HEK293 (cell line): ENCODE measurements at regions not wholly inside any gene's neighbourhood (a gene's known extent, or its start where the extent isn't known, plus 50 kb on each side); places are given as distances from the start of the nearest gene placed in this dataset.
"Not testable (repeated sequence)": the region's sequence is repeated elsewhere in the genome, so short reads cannot be mapped to it uniquely, and the experiment has no call there.

Source experiments
- CTCF ChIA-PET: fragments of 350-600 bp; formaldehyde crosslinking; extraction: SDS; loops from one replicate; lab custom pipeline; 2021; ENCODE audit warnings: antibody characterized with exemption; lab: Yijun Ruan, JAX
- POLR2A ChIA-PET: fragments of 300-600 bp; formaldehyde crosslinking; extraction: SDS; loops from one replicate; lab custom pipeline; 2020; ENCODE audit warnings: antibody characterized with exemption, inconsistent platforms; lab: Yijun Ruan, JAX
- H3K27ac ChIP-seq: fragments of 200-500 bp; sonication (Bioruptor generic); 2 replicates; pipeline ENCODE4 v1.5.1; 2014; ENCODE audit warnings: low read depth, low read length, control low read depth, inconsistent platforms; ENCODE audit errors: extremely low read depth
- H3K36me3 ChIP-seq, 2 experiments: fragments of 200-500 bp in 1 of 2; sonication (Bioruptor generic) in 1 of 2; 1 replicate in 1 of 2; 2 replicates in 1 of 2; pipeline ENCODE4 v1.5.1; 2014 to 2017; ENCODE audit warnings: inconsistent platforms in 2 of 2, low read length in 2 of 2; ENCODE audit not compliant: control insufficient read depth in 2 of 2, insufficient read depth in 1 of 2
- H3K4me1 ChIP-seq: fragments of 200-500 bp; sonication (Bioruptor generic); 2 replicates; pipeline ENCODE4 v1.5.1; 2014; ENCODE audit warnings: mild to moderate bottlenecking, low read length, inconsistent platforms; ENCODE audit not compliant: control insufficient read depth, insufficient read depth
- H3K4me3 ChIP-seq: 2 replicates; pipeline ENCODE4 v1.5.1; 2011; ENCODE audit warnings: low read depth, mild to moderate bottlenecking, control low read depth, low read length, moderate library complexity
- H3K9me3 ChIP-seq: fragments of 200-500 bp; sonication (Bioruptor generic); 2 replicates; pipeline ENCODE4 v1.5.1; 2014; ENCODE audit warnings: low read depth, low read length, inconsistent platforms; ENCODE audit not compliant: control insufficient read depth, insufficient read depth
- GLIS1 ChIP-seq: fragments of 450-650 bp; formaldehyde crosslinking; IDR thresholded peaks from 2 replicates; pipeline ENCODE4 v1.5.1; 2016; ENCODE audit warnings: missing biosample characterization, missing genetic modification characterization
- GLIS2 ChIP-seq: fragments of 450-650 bp; formaldehyde crosslinking; IDR thresholded peaks from 2 replicates; pipeline ENCODE4 v1.5.1; 2016; ENCODE audit warnings: missing biosample characterization, missing genetic modification characterization
- SP3 ChIP-seq: fragments of 450-650 bp; formaldehyde crosslinking; IDR thresholded peaks from 2 replicates; pipeline ENCODE4 v1.5.1; 2016; ENCODE audit warnings: missing biosample characterization, missing genetic modification characterization
- WT1 ChIP-seq: fragments of 450-650 bp; formaldehyde crosslinking; IDR thresholded peaks from 2 replicates; pipeline ENCODE4 v1.5.1; 2016; ENCODE audit warnings: missing biosample characterization, missing genetic modification characterization
- YY1 ChIP-seq: fragments of 450-650 bp; formaldehyde crosslinking; IDR thresholded peaks from 2 replicates; pipeline ENCODE4 v1.5.1; 2018; ENCODE audit warnings: missing biosample characterization, missing genetic modification characterization
- YY2 ChIP-seq: fragments of 450-650 bp; formaldehyde crosslinking; IDR thresholded peaks from 2 replicates; pipeline ENCODE4 v1.5.1; 2016; ENCODE audit warnings: missing biosample characterization, missing genetic modification characterization
- ZBTB20 ChIP-seq: fragments of 450-650 bp; formaldehyde crosslinking; IDR thresholded peaks from 2 replicates; pipeline ENCODE4 v1.5.1; 2016; ENCODE audit warnings: missing biosample characterization, missing genetic modification characterization
- ZBTB7A ChIP-seq: fragments of 450-650 bp; formaldehyde crosslinking; IDR thresholded peaks from 2 replicates; pipeline ENCODE4 v1.5.1; 2016; ENCODE audit warnings: low read depth, missing biosample characterization, missing genetic modification characterization
- ZNF114 ChIP-seq: fragments of 450-650 bp; formaldehyde crosslinking; IDR thresholded peaks from 2 replicates; pipeline ENCODE4 v1.5.0; 2017; ENCODE audit warnings: missing biosample characterization, missing genetic modification characterization
- ZNF133 ChIP-seq: fragments of 450-650 bp; formaldehyde crosslinking; IDR thresholded peaks from 2 replicates; pipeline ENCODE4 v1.5.1; 2016; ENCODE audit warnings: missing biosample characterization, missing genetic modification characterization
- ZNF146 ChIP-seq: fragments of 450-650 bp; formaldehyde crosslinking; IDR thresholded peaks from 2 replicates; pipeline ENCODE4 v1.5.1; 2016; ENCODE audit warnings: missing biosample characterization, missing genetic modification characterization
- ZNF19 ChIP-seq: fragments of 450-650 bp; formaldehyde crosslinking; IDR thresholded peaks from 2 replicates; pipeline ENCODE4; 2016; ENCODE audit warnings: missing biosample characterization, missing genetic modification characterization, low read depth
- ZNF223 ChIP-seq: fragments of 450-650 bp; formaldehyde crosslinking; IDR thresholded peaks from 2 replicates; pipeline ENCODE4 v1.5.1; 2016; ENCODE audit warnings: missing biosample characterization, missing genetic modification characterization
- ZNF23 ChIP-seq: fragments of 450-650 bp; formaldehyde crosslinking; IDR thresholded peaks from 2 replicates; pipeline ENCODE4 v1.5.1; 2016; ENCODE audit warnings: missing biosample characterization, missing genetic modification characterization, borderline replicate concordance
- ZNF311 ChIP-seq: fragments of 450-650 bp; formaldehyde crosslinking; IDR thresholded peaks from 2 replicates; pipeline ENCODE4 v1.5.1; 2017; ENCODE audit warnings: missing biosample characterization, missing genetic modification characterization, borderline replicate concordance
- ZNF324 ChIP-seq: fragments of 450-650 bp; formaldehyde crosslinking; IDR thresholded peaks from 2 replicates; pipeline ENCODE4 v1.5.1; 2016; ENCODE audit warnings: missing biosample characterization, missing genetic modification characterization
- ZNF394 ChIP-seq: fragments of 450-650 bp; formaldehyde crosslinking; IDR thresholded peaks from 2 replicates; pipeline ENCODE4 v1.5.1; 2016; ENCODE audit warnings: missing biosample characterization, missing genetic modification characterization, mild to moderate bottlenecking, moderate library complexity, borderline replicate concordance
- ZNF416 ChIP-seq: fragments of 450-650 bp; formaldehyde crosslinking; IDR thresholded peaks from 2 replicates; pipeline ENCODE4 v1.5.1; 2016; ENCODE audit warnings: missing biosample characterization, missing genetic modification characterization
- ZNF473 ChIP-seq: fragments of 450-650 bp; formaldehyde crosslinking; IDR thresholded peaks from 2 replicates; pipeline ENCODE4 v1.5.1; 2017; ENCODE audit warnings: missing biosample characterization, missing genetic modification characterization
- ZNF555 ChIP-seq: fragments of 450-650 bp; formaldehyde crosslinking; conservative IDR thresholded peaks from 2 replicates; pipeline ENCODE4 v1.5.1; 2017; ENCODE audit warnings: missing biosample characterization, mild to moderate bottlenecking, missing genetic modification characterization, inconsistent platforms
- ZNF558 ChIP-seq: fragments of 450-650 bp; formaldehyde crosslinking; IDR thresholded peaks from 2 replicates; pipeline ENCODE4 v1.5.1; 2016; ENCODE audit warnings: missing biosample characterization, missing genetic modification characterization
- ZNF560 ChIP-seq: fragments of 450-650 bp; formaldehyde crosslinking; IDR thresholded peaks from 2 replicates; pipeline ENCODE4 v1.5.1; 2017; ENCODE audit warnings: missing biosample characterization, missing genetic modification characterization, borderline replicate concordance
- ZNF600 ChIP-seq: fragments of 450-650 bp; formaldehyde crosslinking; IDR thresholded peaks from 2 replicates; pipeline ENCODE4 v1.5.1; 2016; ENCODE audit warnings: missing biosample characterization, missing genetic modification characterization
- ZNF660 ChIP-seq: fragments of 450-650 bp; IDR thresholded peaks from 2 replicates; pipeline ENCODE4 v1.5.1; 2018; ENCODE audit warnings: missing biosample characterization, mild to moderate bottlenecking, missing genetic modification characterization
- ZNF701 ChIP-seq: fragments of 450-650 bp; formaldehyde crosslinking; IDR thresholded peaks from 2 replicates; pipeline ENCODE4 v1.5.1; 2016; ENCODE audit warnings: missing biosample characterization, missing genetic modification characterization
- ZNF777 ChIP-seq: fragments of 450-650 bp; formaldehyde crosslinking; IDR thresholded peaks from 2 replicates; pipeline ENCODE4 v1.5.1; 2017; ENCODE audit warnings: missing biosample characterization, missing genetic modification characterization, borderline replicate concordance
- ZNF830 ChIP-seq: fragments of 450-650 bp; IDR thresholded peaks from 2 replicates; pipeline ENCODE4 v1.5.0; 2018; ENCODE audit warnings: missing biosample characterization, missing genetic modification characterization, low read depth, mild to moderate bottlenecking, moderate library complexity
- ZNF843 ChIP-seq: fragments of 450-650 bp; formaldehyde crosslinking; IDR thresholded peaks from 2 replicates; pipeline ENCODE4 v1.5.1; 2016; ENCODE audit warnings: missing biosample characterization, missing genetic modification characterization
- TF ChIP-seq, protein P1 (sequence below): fragments of 450-650 bp; formaldehyde crosslinking; optimal IDR thresholded peaks from 2 replicates; pipeline ENCODE3; 2016; ENCODE audit warnings: missing biosample characterization, mild to moderate bottlenecking, missing genetic modification characterization
- TF ChIP-seq, protein P2 (sequence below): fragments of 450-650 bp; formaldehyde crosslinking; IDR thresholded peaks from 2 replicates; pipeline ENCODE4 v1.5.1; 2017; ENCODE audit warnings: missing biosample characterization, missing genetic modification characterization
- TF ChIP-seq, protein P3 (sequence below): fragments of 450-650 bp; formaldehyde crosslinking; IDR thresholded peaks from 2 replicates; pipeline ENCODE4 v1.5.1; 2016; ENCODE audit warnings: missing biosample characterization, missing genetic modification characterization

DNA sequence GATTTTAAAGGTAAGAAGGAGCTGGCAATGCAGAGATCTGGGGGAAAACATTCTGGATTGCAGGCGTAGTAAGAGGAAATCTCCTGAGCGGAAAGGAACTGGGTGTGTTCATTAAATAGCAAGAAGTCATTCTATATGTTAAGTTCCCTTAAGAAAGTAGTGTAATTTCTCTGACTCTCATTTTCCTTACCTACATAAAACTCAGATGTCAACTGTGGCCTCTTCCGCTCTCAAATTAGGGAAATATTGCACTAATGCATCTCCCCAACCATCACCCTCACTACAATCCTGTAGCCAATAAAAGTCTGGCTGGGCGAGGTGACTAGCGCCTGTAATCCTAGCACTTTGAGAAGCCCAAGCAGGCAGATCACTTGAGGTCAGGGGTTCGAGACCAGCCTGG is 89.0 kb upstream of the CDC42EP3 start:
- Histone ChIP-seq H3K4me1 (no peaks in the 10 kb centered on the region), H3K9me3 (no peaks in the 10 kb centered on the region), H3K36me3 (no peaks in the 10 kb centered on the region), H3K4me3 (no peak overlapping the region), H3K27ac (no peak overlapping the region)
- CTCF ChIA-PET = interaction anchor here (0.6 to 1.1 kb wide), 2 partner anchors 72 to 299 kb away, joined by 3 read pairs; no protein-coding TSS in a partner anchor
- TF ChIP-seq, protein P1, sequence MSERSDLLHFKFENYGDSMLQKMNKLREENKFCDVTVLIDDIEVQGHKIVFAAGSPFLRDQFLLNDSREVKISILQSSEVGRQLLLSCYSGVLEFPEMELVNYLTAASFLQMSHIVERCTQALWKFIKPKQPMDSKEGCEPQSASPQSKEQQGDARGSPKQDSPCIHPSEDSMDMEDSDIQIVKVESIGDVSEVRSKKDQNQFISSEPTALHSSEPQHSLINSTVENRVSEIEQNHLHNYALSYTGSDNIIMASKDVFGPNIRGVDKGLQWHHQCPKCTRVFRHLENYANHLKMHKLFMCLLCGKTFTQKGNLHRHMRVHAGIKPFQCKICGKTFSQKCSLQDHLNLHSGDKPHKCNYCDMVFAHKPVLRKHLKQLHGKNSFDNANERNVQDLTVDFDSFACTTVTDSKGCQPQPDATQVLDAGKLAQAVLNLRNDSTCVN (tag by site-specific recombination) = no peak
- TF ChIP-seq ZNF843 (no peak), ZNF19 (tag by site-specific recombination) (no peak), ZBTB20 (no peak), SP3 (no peak), ZNF701 (no peak), GLIS1 (tag by site-specific recombination) (no peak), ZNF324 (no peak), ZNF473 (tag by site-specific recombination) (no peak), YY2 (tag by site-specific recombination) (no peak), ZNF777 (no peak), ZNF830 (tag by site-specific recombination) (no peak), ZNF560 (tag by site-specific recombination) (no peak), ZNF660 (tag by site-specific recombination) (no peak), GLIS2 (tag by site-specific recombination) (no peak), ZNF23 (no peak), ZNF133 (tag by site-specific recombination) (no peak), WT1 (no peak)
- POLR2A ChIA-PET = interaction anchor here (1.5 kb wide), 1 partner anchor 90 kb away, joined by 3 read pairs; no protein-coding TSS in a partner anchor

DNA sequence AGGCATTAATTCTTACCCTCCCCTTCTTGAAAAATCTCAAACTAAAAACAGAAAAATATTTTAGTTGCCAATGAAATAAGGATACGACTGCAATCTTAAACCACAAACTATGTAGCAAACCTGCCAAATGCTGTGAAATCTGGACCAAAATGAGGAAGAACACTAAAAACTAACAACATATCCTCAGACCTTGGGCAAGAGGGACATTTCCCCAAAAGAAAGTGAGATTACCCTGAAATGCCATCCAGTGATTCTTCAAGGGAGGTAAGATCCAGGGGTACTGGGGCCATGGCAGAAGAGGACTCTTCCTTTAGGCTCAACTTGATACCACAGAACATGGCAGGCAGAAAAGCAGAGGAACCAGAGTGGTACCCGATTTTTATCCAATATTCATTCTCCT is 90.8 kb upstream of the CDC42EP3 start:
- H3K27ac ChIP-seq = not testable (repeated sequence)

DNA sequence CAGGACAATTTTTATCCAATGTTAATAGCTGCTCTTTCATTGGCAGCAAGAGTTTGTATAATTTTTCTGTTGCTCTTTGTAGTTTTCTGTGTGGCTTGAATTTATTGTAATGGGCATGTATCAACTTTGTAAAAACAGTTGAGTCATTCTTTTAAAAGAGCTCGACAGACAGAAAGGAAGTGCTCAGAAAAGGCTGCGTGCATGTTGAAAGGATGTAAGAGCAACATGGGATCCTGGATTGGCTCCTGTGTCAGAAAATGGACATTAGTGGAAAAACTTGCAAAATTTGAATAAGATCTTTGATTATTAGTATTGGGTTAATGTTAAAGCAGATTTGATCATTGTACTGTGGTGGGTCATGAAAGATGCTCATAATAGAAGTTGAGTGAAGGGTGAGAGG is 93.3 kb upstream of the CDC42EP3 start:
- H3K4me1 ChIP-seq = no peaks in the 10 kb centered on the region
- ChIA-PET CTCF (interaction anchor here (0.5 to 1.0 kb wide), 3 partner anchors 15 to 113 kb away, joined by 4 to 6 read pairs (median 4); no protein-coding TSS in a partner anchor), POLR2A (interaction anchor here (0.5 kb wide), 1 partner anchor 1634 kb away, joined by 4 read pairs; no protein-coding TSS in a partner anchor)
- H3K36me3 ChIP-seq = no peaks in the 10 kb centered on the region
- H3K9me3 ChIP-seq = no peaks in the 10 kb centered on the region
- H3K27ac ChIP-seq = no peak overlapping the region
- H3K4me3 ChIP-seq = no peak overlapping the region
- TF ChIP-seq ZNF830 (tag by site-specific recombination) (no peak), ZNF223 (tag by site-specific recombination) (no peak), YY1 (tag by site-specific recombination) (no peak), ZNF558 (no peak), ZNF555 (tag by site-specific recombination) (no peak), ZNF114 (tag by site-specific recombination) (no peak), ZNF600 (no peak), ZNF416 (no peak), ZNF311 (tag by site-specific recombination) (no peak), ZNF146 (tag by site-specific recombination) (no peak), ZNF394 (tag by site-specific recombination) (no peak), ZBTB7A (tag by site-specific recombination) (no peak)
- TF ChIP-seq, protein P2, sequence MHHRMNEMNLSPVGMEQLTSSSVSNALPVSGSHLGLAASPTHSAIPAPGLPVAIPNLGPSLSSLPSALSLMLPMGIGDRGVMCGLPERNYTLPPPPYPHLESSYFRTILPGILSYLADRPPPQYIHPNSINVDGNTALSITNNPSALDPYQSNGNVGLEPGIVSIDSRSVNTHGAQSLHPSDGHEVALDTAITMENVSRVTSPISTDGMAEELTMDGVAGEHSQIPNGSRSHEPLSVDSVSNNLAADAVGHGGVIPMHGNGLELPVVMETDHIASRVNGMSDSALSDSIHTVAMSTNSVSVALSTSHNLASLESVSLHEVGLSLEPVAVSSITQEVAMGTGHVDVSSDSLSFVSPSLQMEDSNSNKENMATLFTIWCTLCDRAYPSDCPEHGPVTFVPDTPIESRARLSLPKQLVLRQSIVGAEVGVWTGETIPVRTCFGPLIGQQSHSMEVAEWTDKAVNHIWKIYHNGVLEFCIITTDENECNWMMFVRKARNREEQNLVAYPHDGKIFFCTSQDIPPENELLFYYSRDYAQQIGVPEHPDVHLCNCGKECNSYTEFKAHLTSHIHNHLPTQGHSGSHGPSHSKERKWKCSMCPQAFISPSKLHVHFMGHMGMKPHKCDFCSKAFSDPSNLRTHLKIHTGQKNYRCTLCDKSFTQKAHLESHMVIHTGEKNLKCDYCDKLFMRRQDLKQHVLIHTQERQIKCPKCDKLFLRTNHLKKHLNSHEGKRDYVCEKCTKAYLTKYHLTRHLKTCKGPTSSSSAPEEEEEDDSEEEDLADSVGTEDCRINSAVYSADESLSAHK (tag by site-specific recombination) = no peak
- TF ChIP-seq, protein P3, sequence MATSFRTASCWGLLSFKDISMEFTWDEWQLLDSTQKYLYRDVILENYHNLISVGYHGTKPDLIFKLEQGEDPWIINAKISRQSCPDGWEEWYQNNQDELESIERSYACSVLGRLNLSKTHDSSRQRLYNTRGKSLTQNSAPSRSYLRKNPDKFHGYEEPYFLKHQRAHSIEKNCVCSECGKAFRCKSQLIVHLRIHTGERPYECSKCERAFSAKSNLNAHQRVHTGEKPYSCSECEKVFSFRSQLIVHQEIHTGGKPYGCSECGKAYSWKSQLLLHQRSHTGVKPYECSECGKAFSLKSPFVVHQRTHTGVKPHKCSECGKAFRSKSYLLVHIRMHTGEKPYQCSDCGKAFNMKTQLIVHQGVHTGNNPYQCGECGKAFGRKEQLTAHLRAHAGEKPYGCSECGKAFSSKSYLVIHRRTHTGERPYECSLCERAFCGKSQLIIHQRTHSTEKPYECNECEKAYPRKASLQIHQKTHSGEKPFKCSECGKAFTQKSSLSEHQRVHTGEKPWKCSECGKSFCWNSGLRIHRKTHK (tag by site-specific recombination) = no peak

More for the DNA sequence above, 90.8 kb upstream of the CDC42EP3 start:
- H3K36me3 ChIP-seq, H3K9me3 ChIP-seq, POLR2A ChIA-PET, H3K4me1 ChIP-seq, H3K4me3 ChIP-seq: not testable (repeated sequence)
- CTCF ChIA-PET = interaction anchor here (1.1 kb wide), 1 partner anchor 366 kb away, joined by 3 read pairs; no protein-coding TSS in a partner anchor
